ENCODE measurements at regions not wholly inside any gene's neighbourhood (a gene's known extent, or its start where the extent isn't known, plus 50 kb on each side); places are given as distances from the start of the nearest gene placed in this dataset.

GRCh38 chr5:74390822-74391221, 249.7 kb downstream of the ENC1 start:
- H4K91ac ChIP-seq (replicated peaks; ENCODE audit: insufficient read length, low read length), result no peak overlapping the region
- H3K56ac ChIP-seq (replicated peaks; ENCODE audit: insufficient read length, low read depth, low read length), result no peak overlapping the region
- CTCF ChIA-PET (ENCODE audit: partially characterized antibody), result interaction anchor here (0.6 to 0.7 kb wide), 5 partner anchors 10 to 1366 kb away, joined by 3 to 5 read pairs (median 3); no protein-coding TSS in a partner anchor
- WGBS, 2 experiments (ENCODE audit: extremely low coverage in 1 of 2, insufficient coverage in 1 of 2, insufficient read length in 1 of 2, insufficient replicate concordance in 2 of 2, low coverage in 1 of 2, low lambda C conversion rate in 2 of 2, missing lambda C conversion rate in 1 of 2), result 87% methylated on average over 2 of the region's 2 CpGs; no CpG with 5 or more reads in 1 of the 2 experiments
- no peak overlapping the region for H2AK5ac ChIP-seq (ENCODE audit: low read depth, low read length)
- H3K4me3 ChIP-seq (ENCODE audit: extremely low read depth in 1 of 4, insufficient read depth in 2 of 4, low read depth in 3 of 4, low read length in 4 of 4), result no peak overlapping the region
- no peak overlapping the region for H3K14ac ChIP-seq (ENCODE audit: insufficient read length)
- H2BK120ac ChIP-seq (replicated peaks; ENCODE audit: low read depth, low read length), result no peak overlapping the region
- no peaks in the 10 kb centered on the region for H3K23me2 ChIP-seq (ENCODE audit: low read depth, low read length)
- H3K4me2 ChIP-seq (ENCODE audit: insufficient read depth in 1 of 2, low read depth in 2 of 2, low read length in 2 of 2), result no peak overlapping the region
- H2BK12ac ChIP-seq (ENCODE audit: low read depth, low read length), result no peak overlapping the region
- POLR2A ChIA-PET (ENCODE audit: partially characterized antibody), result no interaction called here
- H3K27me3 ChIP-seq (replicated peaks in 1 of 4; ENCODE audit: control insufficient read depth in 3 of 4, extremely low read depth in 1 of 4, insufficient read depth in 3 of 4, low read length in 3 of 4), result peaks cover 0 to 18% (median 9%) of the 10 kb centered on the region in 4 experiments; a peak in 4 of 7 replicates
- no peaks in the 10 kb centered on the region for H3K36me3 ChIP-seq (ENCODE audit: control insufficient read depth in 2 of 4, insufficient read depth in 4 of 4, low read length in 3 of 4)
- no peak overlapping the region for H2BK15ac ChIP-seq (ENCODE audit: low read length)
- H3K23ac ChIP-seq (ENCODE audit: insufficient read length), result no peak overlapping the region
- no peak overlapping the region for H2AFZ ChIP-seq (ENCODE audit: low read length)
- H2BK5ac ChIP-seq (ENCODE audit: low read depth, low read length), result no peak overlapping the region
- peaks cover 0 to 2% of the 10 kb centered on the region in 2 experiments for H4K20me1 ChIP-seq (replicated peaks in 1 of 2; ENCODE audit: control insufficient read depth in 1 of 2, insufficient read depth in 2 of 2, low read length in 2 of 2)
- FAIRE-seq (no peak), DNase-seq (ENCODE audit: low read depth in 1 of 2, low spot score in 2 of 2) (no peak)
- H4K8ac ChIP-seq (ENCODE audit: extremely low read depth, insufficient read depth, low read length), result no peak overlapping the region
- H3K4me1 ChIP-seq (replicated peaks in 1 of 4; ENCODE audit: control insufficient read depth in 3 of 4, insufficient read depth in 4 of 4, low read length in 3 of 4), result peaks cover 0 to 6% (median 4%) of the 10 kb centered on the region in 4 experiments; a peak in 6 of 7 replicates
- TF ChIP-seq RFX5 (IDR thresholded peaks at IDR 0.05; ENCODE audit: borderline replicate concordance, low read depth, low read length) (no peak), EGR1 (IDR thresholded peaks at IDR 0.05; ENCODE audit: borderline replicate concordance, low read depth, low read length) (no peak), PHF8 (conservative IDR thresholded peaks at IDR 0.05; ENCODE audit: low read depth, low read length) (no peak), EZH2 (IDR thresholded peaks at IDR 0.05; ENCODE audit: low read depth, low read length, severe bottlenecking) (no peak)
- no peak overlapping the region for H3K27ac ChIP-seq (ENCODE audit: low read depth, low read length)
- H3K79me2 ChIP-seq (ENCODE audit: control insufficient read depth in 1 of 2, insufficient read depth in 2 of 2, low read length in 2 of 2), result no peaks in the 10 kb centered on the region
- H3K4ac ChIP-seq (replicated peaks; ENCODE audit: insufficient read length, low read depth, low read length), result no peak overlapping the region
- no peak overlapping the region for H4K5ac ChIP-seq (ENCODE audit: insufficient read length, low read depth, low read length)
- no peaks in the 10 kb centered on the region for H3K79me1 ChIP-seq (ENCODE audit: low read depth, low read length)
- H3K9me3 ChIP-seq (ENCODE audit: insufficient read depth in 2 of 2, low read depth in 1 of 2, low read length in 1 of 2), result no peaks in the 10 kb centered on the region
- H3K18ac ChIP-seq (ENCODE audit: extremely low read depth, low read length), result no peak overlapping the region
- no peak overlapping the region for H2BK20ac ChIP-seq (ENCODE audit: low read length)
- no peak overlapping the region for H3K9ac ChIP-seq (replicated peaks in 1 of 4; ENCODE audit: extremely low read depth in 1 of 4, low read depth in 3 of 4, low read length in 3 of 4)
